ENCODE measurements at regions not wholly inside any gene's neighbourhood (a gene's known extent, or its start where the extent isn't known, plus 50 kb on each side); places are given as distances from the start of the nearest gene placed in this dataset.

GRCh38 chr9:21669701-21670100, 132.7 kb upstream of the MTAP start:
- DNase-seq, result peak; percentile 57

DNA sequence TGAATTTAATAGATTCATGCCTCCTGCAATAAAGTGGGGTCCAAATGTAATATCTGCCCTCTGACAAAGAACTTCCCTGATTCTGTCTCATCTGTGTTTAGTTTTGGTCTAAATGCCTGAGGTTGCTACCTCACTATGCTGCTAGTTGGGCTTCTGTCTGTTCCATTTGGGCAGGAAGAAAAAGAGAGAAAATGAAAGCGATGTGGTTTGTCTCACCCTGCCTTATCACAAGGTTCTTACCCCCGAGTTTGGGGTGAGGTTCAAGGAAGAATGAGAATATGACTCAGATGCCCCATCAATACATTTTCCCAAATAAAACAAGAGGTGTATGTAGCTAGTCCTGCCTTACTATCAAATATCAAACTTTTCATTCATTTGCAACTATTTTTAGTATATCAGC, 132.1 kb upstream of the MTAP start:
- no peak for DNase-seq

GRCh38 chr9:21672140-21672539, 130.3 kb upstream of the MTAP start:
- DNase-seq, result no peak

DNA sequence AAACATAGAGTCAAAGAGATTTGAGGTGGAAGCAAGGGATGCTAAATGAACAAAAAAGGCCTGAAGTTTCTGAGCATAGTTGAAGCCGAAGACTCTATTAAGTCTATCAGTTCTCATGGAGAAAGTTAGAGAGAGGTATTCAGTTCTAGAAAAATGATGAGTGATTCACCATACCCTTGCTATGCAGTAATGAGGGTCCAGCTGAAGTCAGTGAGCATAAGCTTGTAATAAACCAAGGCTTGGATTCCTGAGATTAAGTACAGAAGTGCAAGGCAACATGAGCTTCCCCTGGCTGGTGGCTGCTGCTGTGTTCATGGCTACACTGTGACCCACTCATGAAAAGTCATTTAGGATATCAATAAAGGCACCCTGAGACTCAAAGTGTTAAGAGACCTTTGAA, 129.7 kb upstream of the MTAP start:
- no peak for DNase-seq

DNA sequence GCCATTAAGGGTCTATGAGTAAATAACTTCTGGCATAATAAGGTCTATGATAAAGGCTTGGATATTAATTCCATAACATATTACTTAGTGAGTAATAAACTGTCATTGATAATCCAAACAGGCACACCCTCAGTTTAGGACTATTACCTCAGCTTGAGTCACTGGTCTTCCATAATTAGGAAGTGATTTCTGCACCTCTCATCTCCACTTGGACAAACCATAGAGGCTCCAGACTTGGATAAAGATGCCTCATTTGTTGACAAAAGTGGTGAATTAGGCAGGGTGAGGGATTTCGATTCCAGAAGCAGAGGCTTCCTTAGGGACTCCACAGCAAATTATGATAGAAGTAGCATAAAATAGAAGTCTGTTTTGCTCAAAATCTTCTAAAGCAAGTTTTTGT, 127.5 kb upstream of the MTAP start:
- no peak for DNase-seq

- no peak for DNase-seq
Measured at GRCh38 chr9:21677387-21677786, 125.0 kb upstream of the MTAP start.

- DNase-seq, result no peak
Measured at GRCh38 chr9:21677834-21678233, 124.6 kb upstream of the MTAP start.

DNA sequence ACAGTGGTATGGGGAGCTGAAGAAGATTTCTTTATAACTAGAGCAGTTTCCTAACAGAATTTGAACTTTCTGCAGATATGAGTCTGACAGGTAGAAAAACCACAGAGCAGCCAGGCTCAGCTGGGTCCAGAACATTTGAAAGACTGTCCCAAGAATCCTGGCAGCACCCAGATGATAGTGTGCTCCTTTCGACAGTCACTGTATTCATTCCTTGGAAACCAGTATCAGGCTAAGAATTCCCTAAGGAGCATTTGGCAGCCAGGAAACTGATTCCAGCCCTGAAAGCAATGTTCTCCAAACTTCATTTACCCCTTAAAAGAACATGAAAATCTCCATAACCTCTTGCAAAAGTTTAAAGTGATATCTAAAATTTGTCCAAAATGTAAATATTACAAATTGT, 123.0 kb upstream of the MTAP start:
- no peak for DNase-seq

DNA sequence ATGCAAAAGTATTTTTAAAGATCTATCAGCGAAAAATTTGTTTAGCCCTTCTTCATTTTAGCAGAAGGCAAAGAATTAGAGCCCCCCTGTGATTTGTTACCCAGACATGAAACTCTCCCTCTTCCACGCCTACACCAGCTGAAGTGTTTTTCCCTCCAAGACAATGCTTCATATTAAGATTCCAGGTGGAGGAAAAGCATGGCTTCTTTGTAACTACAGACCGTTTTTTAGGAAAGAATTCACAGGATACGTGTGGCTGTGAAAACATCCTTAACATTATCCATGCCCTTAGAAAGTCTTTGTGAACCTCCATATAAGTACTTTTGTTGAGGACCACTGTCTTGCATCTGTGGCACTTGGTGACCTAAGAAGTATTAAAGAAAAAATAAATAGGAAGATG, 121.8 kb upstream of the MTAP start:
- no peak for DNase-seq

DNA sequence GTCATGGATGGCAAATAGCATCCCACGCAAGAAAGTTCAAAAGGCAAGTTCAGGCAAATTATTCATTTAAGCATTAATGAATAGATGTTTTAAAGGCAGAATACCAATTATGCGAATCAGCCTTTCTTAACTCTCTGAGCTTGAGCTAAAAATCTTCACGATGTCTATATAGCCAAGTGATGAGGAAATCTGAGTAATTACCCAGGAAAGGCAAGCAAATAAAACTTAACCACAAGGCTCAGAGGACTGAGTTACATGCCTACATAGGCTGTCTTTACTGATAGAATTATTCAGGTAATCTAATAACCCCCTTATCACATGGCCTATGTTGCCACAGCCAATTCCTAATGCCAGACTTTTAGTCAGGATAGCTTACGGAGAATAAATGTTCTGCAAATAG, 120.8 kb upstream of the MTAP start:
- no peak for DNase-seq

- DNase-seq, result no peak
Measured at GRCh38 chr9:21682381-21682780, 120.1 kb upstream of the MTAP start.

DNA sequence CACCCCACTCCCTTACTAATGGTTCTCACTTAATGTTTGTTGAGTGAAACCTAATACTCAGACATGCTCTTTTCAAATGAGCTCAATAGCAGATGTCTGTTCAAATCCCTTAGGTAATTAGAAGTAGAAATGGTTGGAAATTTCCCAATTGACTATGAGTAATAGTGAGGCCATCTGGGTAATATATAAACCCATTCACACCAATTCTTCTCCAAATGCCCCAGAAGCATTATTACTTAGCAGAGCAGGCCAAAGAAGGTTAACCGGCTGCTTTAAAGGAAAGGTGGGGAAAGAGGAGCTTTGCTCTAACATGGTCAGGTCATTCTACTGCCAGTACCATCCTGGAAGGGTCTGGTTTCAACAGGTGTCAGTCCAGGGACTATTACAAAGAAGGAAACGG, 119.5 kb upstream of the MTAP start:
- no peak for DNase-seq

GRCh38 chr9:21683484-21684175, 118.8 kb upstream of the MTAP start:
- no peak for DNase-seq

DNA sequence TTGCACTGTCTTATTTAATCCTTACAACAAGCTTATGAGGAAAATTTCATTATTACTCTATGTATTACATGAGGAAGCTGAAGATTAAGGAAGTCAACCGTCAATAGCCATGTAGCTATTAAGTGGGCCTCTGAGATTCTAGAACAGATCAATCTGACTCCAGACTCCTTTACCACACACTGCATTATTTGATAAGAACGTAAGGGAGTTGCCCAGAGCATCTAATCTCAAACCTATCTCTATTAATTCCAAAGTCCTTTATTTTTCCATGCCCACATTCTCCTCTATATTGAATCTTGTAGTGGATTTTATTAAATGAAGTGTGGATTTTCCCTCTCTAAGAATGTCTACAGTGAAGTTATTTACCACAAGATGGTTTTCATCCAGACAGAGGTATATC, 118.2 kb upstream of the MTAP start:
- no peak for DNase-seq

DNA sequence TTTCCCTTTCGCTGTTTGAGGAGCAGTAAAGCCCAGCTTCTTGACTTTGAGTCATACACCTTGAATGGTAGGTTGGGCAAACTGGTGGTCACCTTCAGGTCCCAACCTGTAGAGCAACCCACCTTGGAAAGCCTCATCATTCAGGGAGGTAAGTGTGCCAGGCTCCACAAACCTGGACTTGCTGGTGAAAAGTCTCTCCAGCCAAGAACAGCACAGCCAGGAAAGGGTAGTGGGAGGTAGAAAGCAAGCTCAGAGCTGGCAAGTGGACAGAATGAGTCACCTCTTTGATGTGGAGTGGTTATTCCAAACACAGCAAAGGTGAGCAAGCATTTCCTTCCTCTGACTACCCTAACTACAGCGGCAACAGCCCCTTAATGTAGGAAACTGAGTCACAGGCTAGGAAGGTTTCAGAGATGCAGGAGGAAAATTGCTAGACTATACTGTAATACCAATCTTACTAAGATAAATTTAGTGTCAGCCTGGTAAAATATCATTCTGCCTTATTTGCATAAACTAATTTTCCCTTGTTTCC, 117.5 kb upstream of the MTAP start:
- DNase-seq, result no peak

DNA sequence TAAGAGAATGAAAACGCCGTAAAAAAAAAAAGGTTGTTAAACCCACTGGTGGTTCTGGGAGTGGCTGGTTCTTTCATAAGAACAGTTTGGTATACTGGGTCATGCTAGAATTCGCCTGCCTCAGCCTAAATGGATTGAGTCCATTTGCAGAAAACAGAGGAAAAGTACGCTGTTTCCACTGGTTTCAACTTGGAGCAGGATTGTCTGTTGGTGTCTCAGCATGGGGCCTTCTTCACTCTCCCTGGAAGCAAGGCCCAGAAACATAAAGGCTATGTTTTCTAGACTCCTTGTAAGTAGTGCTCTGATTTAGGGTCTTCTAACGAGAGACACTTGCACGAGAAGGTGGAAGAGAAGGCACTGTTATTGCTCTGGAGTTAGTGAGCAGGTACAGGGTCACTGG, 116.9 kb upstream of the MTAP start:
- DNase-seq, result no peak

GRCh38 chr9:21686738-21687137, 115.7 kb upstream of the MTAP start:
- no peak for DNase-seq

- DNase-seq, result no peak
Measured at GRCh38 chr9:21687351-21687750, 115.1 kb upstream of the MTAP start.

DNA sequence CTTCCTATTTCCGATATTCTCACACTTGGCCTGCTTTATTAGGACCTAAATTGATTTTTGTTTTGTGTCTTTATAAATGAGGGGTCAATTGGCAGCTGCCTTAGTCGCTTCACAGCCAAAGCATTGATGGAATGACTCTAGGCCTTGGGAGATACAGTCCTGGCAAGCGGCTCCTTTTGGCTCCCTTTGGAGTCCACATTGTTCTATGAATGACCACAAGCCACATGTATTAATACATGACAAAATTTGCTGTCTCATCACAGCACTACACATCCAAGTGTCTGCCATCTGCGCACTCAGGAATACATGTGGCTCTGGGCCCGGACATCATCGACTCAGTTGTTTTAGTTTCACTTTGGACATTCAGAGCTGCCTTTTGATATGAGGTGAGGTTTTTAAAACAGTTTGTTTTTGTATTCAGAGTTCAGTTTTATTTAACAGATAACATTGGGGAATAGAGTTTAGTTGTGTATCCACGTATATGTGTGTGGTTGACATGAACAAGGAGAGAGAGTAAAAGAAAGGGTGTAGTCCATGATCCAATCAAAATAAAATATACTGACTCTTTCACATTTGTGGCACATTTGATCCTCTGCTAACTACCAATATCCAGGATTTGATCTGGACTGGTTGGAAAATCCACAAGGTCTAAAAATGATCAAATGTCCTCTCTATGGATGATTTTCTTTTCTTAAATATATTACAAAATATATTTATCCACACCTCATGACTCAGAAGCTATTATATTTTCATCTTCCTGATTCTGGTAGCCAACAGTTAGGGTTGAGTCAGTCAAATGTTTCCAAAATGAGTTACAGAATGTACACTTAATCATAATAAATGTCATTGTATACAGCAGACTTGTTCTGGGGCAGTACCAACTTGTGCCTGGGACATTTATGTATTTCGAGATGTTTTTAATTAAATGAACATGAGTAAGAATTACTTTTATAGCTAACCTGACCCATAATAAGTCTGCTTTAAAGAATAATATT, 114.0 kb upstream of the MTAP start:
- peak; percentile 35 for DNase-seq

DNA sequence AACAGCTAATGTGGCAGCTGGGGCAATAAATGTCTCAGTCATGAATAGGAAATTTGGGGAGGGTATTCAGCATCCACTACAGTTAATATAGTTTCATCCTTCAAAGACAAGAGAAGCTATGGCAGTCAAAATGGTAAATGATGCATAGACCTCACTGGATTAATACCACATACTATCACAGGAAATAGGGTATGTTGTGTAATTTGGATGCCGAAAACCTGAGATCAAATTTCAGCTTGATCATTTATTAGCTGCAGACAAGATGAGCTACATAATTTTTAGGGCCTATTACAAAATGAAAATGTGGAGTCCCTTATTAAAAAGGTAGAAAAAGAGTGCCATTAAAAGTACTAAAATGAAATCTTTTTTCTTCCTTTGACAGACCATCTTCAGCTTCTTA, 112.6 kb upstream of the MTAP start:
- DNase-seq, result no peak

- no peak for DNase-seq
Measured at GRCh38 chr9:21690561-21690960, 111.9 kb upstream of the MTAP start.

DNA sequence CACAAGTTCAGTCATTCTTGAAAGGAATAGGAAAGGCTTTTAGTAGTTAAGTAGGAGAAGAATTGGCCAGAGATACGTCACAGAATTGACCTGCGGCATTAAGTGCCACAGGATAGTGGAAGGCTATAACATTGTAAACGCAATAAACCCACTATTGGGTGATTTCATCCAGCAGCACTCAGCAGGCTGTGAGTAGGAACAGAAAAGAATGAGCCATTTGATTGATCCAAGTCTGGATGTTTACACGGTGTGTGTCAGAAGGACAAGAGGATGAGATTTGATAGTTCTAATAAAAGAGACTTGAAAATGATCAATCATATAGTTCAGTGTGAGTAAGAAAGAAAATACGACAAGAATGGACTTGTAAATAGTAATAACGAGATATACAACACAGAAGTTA, 110.0 kb upstream of the MTAP start:
- no peak for DNase-seq

DNA sequence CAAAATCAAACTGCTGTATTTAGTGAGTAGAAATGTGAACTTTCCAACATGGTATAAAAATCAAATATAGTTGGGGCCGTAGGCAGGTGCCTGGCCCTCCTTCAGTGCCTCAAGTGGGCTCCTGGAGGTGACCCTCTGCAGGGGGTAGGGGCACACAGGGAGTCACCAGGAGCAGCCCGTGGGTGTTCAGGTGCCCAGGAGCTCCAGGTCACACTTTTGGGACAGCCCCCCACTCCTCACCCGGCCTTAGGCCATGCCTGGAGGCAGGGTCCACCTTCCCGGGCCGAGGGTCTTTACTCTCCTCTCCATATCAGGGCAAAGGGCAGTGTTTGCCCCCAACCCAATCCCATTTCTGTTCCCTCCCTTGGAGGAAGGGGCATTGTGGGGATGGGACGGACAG, 108.0 kb upstream of the MTAP start:
- no peak for DNase-seq
